Stimulated activated naive CD8-positive, alpha-beta T cell treated with anti-CD3 and anti-CD28 coated beads, Interleukin-15, Interleukin-2, amounts not matched to agents 100 ng/mL and 50 ng/mL, for 24 hours (primary cell): ENCODE measurements at regions not wholly inside any gene's neighbourhood (a gene's known extent, or its start where the extent isn't known, plus 50 kb on each side); places are given as distances from the start of the nearest gene placed in this dataset.
"Not testable (repeated sequence)": the region's sequence is repeated elsewhere in the genome, so short reads cannot be mapped to it uniquely, and the experiment has no call there.

Source experiments
- H3K27ac Mint-ChIP-seq: one replicate; pipeline ENCODE4 v1.8.0; 2021; ENCODE audit warnings: mild to moderate bottlenecking, mixed read lengths
- H3K27me3 Mint-ChIP-seq: one replicate; pipeline ENCODE4 v1.8.0; 2021; ENCODE audit warnings: mixed read lengths
- H3K36me3 Mint-ChIP-seq: one replicate; pipeline ENCODE4 v1.8.0; 2021; ENCODE audit warnings: low read depth, mixed read lengths
- H3K4me1 Mint-ChIP-seq: one replicate; pipeline ENCODE4 v1.8.0; 2021; ENCODE audit warnings: low read depth, mixed read lengths
- H3K4me3 Mint-ChIP-seq: one replicate; pipeline ENCODE4 v1.8.0; 2021; ENCODE audit warnings: mild to moderate bottlenecking, mixed read lengths
- H3K9me3 Mint-ChIP-seq: one replicate; pipeline ENCODE4 v1.8.0; 2021; ENCODE audit warnings: mixed read lengths

DNA sequence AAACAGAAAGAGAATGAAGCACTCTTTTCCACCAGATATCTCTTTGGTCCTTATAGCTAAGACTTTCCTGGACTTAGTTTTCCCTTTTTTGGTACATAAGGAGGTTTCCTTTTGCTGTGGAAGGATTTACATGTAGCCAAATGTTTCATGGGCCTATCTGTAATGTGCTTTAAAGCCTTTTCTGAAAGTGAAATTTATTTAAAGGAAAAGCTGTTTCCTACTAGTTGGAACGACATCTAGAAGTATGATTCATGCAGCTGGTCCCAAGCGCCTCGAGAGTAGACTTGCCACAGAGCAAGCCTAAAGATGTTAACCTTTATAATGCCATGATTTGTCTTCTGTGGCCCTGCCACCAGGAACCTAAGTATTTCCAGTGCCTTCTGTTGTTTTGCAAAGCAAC is 390.3 kb downstream of the DLEU7 start:
- no peaks in the 10 kb centered on the region for H3K27me3 Mint-ChIP-seq
- no peaks in the 10 kb centered on the region for H3K9me3 Mint-ChIP-seq
- H3K36me3 Mint-ChIP-seq: no peaks in the 10 kb centered on the region
- peaks cover 29% of the 10 kb centered on the region for H3K4me1 Mint-ChIP-seq
- H3K27ac Mint-ChIP-seq: no peak overlapping the region
- no peak overlapping the region for H3K4me3 Mint-ChIP-seq

DNA sequence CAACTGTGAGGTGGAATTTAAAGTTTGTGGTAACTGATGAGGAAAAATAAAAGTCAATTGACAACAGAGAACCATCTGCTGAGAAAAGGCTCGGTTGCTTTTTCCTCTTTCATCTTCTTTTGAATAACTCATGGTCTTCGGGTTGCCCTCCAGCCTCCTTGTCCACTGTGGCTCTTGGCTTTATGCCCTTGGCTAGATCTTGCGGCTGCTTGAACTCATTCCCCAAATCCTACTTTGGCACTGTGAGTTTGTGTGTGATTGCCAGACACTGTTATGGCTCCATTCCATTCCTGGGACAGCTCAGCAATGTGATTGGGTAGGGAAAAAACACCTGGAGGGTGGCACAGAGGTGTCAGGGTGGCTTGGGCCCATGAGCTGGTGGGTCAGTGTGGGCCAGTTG is 387.4 kb downstream of the DLEU7 start:
- Mint-ChIP-seq H3K27me3 (no peaks in the 10 kb centered on the region), H3K4me1 (peaks cover 11% of the 10 kb centered on the region), H3K4me3 (no peak overlapping the region), H3K9me3 (no peaks in the 10 kb centered on the region), H3K27ac (no peak overlapping the region), H3K36me3 (no peaks in the 10 kb centered on the region)

DNA sequence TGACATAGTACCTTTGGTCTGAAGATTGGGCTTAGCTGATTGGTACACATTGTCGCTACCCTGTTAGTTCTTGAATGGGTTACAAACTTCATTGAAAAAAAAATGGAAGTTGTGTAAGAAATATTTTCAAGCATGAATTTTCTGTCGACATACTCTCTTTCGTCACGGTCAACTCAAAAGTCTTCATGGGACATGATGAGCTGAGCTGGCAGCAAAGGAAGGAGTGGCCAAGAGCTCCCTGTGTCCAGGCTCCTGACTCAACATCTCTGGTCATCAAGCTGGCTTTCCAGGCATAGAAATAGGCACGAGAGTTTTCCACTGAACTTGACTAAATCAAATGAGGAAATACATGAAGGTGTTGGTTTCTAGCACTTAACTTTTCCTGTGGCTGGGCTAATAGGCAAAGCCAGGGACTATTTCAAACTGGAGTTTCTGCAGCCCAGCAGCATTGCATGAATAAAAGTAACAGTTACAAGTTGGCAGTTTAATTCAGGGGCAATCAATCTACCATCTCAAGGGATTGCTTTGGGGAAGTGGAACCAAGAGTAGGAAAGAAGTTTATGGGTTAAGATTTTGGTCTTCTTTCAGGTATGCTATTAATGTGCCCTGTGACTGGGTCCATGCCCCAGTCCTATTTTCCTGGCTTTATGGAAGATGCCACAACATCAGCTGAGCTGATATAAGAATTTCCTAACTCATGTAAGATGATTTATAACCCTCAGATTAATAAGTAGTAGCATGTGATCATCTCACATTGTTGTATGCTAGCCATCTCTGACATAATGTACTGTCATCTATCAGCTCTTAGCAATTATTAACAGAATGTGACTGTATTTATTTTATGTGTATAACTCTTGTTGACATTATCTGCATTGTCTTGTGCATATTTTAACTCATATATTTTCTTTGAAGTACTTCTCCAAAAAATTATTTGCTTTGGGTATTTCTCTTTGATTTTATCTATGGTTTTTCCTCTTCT is 385.8 kb downstream of the DLEU7 start:
- Mint-ChIP-seq H3K4me1 (peaks cover 6% of the 10 kb centered on the region), H3K4me3 (no peak overlapping the region)

DNA sequence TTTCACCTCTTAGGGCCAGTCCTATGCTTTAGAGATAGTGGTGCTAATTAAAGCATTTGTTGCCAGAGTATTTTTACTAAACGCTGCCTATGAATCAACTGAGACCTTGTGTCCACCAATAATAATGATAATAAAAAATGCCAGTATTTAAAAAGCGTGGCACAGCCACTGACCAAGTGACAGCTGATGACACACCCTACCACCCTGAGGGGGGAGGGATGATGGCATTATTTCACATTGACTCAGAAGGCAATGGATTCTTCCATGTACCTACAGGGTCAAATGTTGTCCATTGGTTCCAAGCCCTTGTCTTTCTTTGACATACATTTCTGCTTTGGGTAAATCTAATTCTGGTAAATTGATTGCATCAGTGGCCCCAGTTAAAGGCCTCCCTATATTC is 384.4 kb downstream of the DLEU7 start:
- no peak overlapping the region for H3K27ac Mint-ChIP-seq
- no peaks in the 10 kb centered on the region for H3K36me3 Mint-ChIP-seq
- no peaks in the 10 kb centered on the region for H3K4me1 Mint-ChIP-seq
- H3K27me3 Mint-ChIP-seq: no peaks in the 10 kb centered on the region
- no peaks in the 10 kb centered on the region for H3K9me3 Mint-ChIP-seq
- no peak overlapping the region for H3K4me3 Mint-ChIP-seq

More for the DNA sequence above, 385.8 kb downstream of the DLEU7 start:
- no peak overlapping the region for H3K27ac Mint-ChIP-seq
- H3K27me3 Mint-ChIP-seq: no peaks in the 10 kb centered on the region
- no peaks in the 10 kb centered on the region for H3K36me3 Mint-ChIP-seq
- no peaks in the 10 kb centered on the region for H3K9me3 Mint-ChIP-seq

DNA sequence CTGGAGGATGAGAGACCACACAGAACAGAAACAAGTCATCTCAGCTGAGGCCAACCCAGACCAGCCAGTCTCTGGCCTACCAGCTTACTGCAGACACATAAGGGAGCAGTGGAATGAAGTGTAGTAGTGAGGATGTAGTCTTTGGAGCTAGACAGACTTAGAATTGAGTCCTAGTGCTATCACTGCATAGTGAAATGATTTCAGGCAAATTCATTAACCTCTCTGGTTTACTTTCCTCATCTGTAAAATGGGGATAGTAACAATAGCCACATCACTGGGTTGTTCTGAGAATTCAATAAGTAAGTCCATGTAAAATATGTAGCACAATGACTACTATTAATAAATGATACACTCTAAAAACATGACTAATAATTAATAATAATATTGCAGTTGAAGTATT is 383.8 kb downstream of the DLEU7 start:
- H3K4me3 Mint-ChIP-seq: no peak overlapping the region
- H3K9me3 Mint-ChIP-seq: no peaks in the 10 kb centered on the region
- H3K27me3 Mint-ChIP-seq: no peaks in the 10 kb centered on the region
- H3K4me1 Mint-ChIP-seq: no peaks in the 10 kb centered on the region
- H3K27ac Mint-ChIP-seq: no peak overlapping the region
- no peaks in the 10 kb centered on the region for H3K36me3 Mint-ChIP-seq

DNA sequence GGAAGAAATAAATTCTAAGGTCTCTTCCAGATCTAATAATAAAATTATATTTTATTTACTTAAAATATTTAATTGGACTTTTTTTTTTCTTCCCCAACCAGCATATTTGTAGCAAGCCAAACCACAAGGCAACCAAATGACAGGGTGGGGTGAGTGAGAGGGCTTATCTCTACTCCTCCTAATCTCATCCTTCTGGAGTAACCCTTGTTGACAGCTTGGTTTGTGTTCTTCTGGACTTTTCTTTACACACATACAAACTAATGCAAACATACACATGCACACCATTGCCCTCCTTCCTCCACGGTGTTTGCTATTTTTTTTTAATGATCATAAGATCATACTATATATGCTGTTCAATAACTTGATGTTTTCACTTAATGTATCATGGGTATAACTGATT is 383.1 kb downstream of the DLEU7 start:
- Mint-ChIP-seq H3K27me3 (no peaks in the 10 kb centered on the region), H3K27ac (no peak overlapping the region), H3K9me3 (no peaks in the 10 kb centered on the region), H3K4me1 (no peaks in the 10 kb centered on the region), H3K4me3 (no peak overlapping the region), H3K36me3 (no peaks in the 10 kb centered on the region)

DNA sequence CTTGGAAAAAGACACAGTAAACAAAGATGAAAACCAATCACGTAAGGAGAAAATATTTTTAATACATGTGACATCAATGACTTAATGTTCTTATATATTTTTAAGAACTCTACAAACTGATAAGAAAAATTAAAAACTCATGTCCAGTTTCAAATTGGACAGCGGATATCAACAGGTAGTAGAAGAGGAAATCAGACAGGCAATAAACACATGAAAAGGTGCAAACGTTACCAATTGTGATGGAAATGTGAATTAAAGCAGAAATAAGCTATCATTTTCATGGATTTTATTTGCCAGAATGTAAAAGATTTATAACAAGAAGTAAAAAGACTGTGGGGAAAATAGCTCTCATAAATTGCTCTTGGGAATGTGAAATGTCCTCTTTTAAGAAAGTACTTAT is 382.3 kb downstream of the DLEU7 start:
- Mint-ChIP-seq H3K27me3 (no peaks in the 10 kb centered on the region), H3K36me3 (no peaks in the 10 kb centered on the region), H3K27ac (no peak overlapping the region), H3K9me3 (no peaks in the 10 kb centered on the region), H3K4me1 (no peaks in the 10 kb centered on the region), H3K4me3 (no peak overlapping the region)

DNA sequence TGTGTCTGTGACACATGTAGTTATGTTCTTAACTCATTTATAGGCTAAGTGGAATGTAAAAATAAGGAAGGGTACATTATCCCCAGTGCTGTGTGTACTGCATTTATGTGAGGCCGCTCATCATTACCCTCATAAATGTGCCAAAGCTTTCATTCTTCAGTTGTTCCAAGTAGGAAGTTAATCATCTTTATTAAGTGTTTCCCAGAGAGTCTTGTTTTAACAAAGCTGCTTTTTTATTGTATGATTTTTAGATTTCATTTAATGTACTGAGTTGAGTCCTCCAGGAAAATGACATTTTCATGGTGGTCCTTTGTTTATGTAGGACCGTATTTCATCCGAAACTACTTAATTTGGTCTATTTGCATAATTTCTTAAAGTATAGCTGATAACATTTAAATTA is 379.8 kb downstream of the DLEU7 start:
- no peaks in the 10 kb centered on the region for H3K9me3 Mint-ChIP-seq
- no peak overlapping the region for H3K27ac Mint-ChIP-seq
- peaks cover 3% of the 10 kb centered on the region for H3K27me3 Mint-ChIP-seq
- no peak overlapping the region for H3K4me3 Mint-ChIP-seq
- no peaks in the 10 kb centered on the region for H3K36me3 Mint-ChIP-seq
- no peaks in the 10 kb centered on the region for H3K4me1 Mint-ChIP-seq

DNA sequence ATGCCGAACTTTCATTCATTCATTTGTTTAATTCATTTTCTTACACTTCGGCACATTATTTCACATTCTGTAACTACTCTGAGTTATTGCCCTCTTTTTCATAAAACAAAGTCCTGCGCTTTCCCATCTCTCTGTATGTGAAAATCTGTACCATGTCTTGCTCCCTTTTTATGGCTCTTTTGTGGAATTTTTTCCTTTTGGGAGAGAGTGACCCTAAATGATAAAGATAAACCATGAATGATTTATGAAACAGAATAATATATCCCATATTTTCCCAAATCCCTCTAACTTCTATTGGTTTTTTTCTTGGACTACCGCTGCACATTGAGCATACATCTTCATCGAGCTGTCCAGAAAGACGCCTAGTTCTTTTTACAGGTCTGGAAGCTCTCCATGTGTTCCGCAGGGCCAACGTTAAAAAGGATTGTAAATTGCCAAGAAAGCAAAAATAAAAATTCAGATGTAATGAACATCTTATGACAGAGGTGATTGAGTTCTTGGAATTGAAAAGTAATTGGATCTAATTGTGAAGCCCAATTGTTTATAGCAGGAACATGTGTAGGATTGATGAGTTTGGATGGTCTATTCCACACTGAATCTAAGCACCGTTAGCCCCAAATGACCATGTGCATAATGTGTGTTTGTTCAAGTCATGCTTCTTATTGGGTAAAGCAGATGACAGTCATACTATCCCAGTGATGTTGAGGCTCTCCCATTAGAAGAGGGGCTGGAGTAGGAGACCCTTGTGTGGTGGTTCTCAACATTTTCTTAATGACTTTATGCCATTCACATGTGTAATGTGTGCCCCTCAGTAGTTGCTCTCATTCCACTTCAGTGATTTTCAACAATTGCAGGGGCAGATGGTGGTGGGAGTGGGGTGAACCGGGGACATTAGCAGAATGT is 378.9 kb downstream of the DLEU7 start:
- H3K27ac Mint-ChIP-seq: no peak overlapping the region
- H3K4me1 Mint-ChIP-seq: no peaks in the 10 kb centered on the region
- H3K9me3 Mint-ChIP-seq: no peaks in the 10 kb centered on the region
- H3K4me3 Mint-ChIP-seq: no peak overlapping the region
- peaks cover 9% of the 10 kb centered on the region for H3K27me3 Mint-ChIP-seq
- H3K36me3 Mint-ChIP-seq: no peaks in the 10 kb centered on the region

DNA sequence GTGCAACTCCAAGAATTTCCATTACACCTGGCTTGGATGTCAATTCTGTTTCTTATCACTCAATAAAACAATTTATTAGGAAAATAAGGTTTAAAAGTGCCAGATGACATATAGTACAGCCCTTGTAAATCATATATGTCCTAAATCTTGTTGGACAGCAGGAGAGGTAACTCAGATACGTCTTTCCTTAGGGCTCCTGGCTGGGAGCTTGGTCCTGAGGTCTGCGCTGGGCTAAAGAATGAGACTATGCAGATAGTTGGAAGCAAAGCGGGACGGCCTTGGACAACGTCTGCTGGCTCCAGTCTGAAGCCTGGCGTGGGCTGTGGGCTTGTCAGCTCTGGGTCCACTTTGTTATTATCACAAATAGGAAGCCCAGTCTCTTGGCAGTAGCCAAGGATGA is 377.0 kb downstream of the DLEU7 start:
- no peaks in the 10 kb centered on the region for H3K36me3 Mint-ChIP-seq
- H3K27ac Mint-ChIP-seq: no peak overlapping the region
- H3K9me3 Mint-ChIP-seq: no peaks in the 10 kb centered on the region
- no peak overlapping the region for H3K4me3 Mint-ChIP-seq
- H3K27me3 Mint-ChIP-seq: peaks cover 9% of the 10 kb centered on the region
- H3K4me1 Mint-ChIP-seq: no peaks in the 10 kb centered on the region

DNA sequence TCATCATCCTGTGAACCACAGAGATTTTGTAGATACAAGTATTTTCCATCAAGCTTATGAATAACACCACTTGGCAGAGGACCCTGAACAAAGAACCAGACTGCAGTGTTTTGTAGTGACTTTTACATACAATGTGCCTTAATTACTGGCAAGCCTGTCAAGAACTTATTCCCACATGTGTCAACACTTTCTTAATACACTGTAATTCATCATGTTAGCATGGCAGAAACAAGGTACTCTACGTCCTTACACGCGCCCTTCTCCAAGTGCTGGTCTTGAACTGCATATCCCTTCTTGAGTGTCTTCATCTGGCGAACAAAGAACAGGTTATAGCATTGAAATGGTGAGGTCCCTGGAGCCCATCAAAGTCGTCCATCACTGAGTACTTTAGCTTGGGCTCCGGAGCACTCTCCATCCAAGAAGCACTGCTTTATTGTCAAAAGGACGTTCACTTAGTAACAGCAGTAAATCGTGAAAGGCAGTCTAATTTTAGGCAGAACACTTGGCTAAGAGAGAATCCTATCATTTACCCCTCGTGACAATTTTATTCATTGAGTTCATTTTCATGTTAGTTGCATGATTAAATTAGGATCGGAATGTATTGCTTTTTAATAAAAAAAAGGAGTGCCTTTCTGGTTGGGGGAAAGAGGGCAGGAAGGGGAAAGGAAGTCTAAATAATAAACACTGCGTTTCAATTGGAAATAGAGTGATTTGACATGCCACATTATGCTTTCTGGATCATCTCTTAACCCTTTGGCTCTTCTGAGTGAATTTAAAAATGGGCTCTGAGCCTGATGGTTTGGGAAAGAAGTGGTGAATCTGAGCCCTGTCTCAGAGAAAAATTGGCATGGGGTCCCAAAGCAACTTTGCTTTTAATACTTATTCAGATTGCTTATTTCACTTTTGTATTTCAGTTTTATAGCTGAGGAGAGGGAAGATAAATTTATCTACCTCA is 376.1 kb downstream of the DLEU7 start:
- Mint-ChIP-seq H3K27me3 (peaks cover 9% of the 10 kb centered on the region), H3K27ac (no peak overlapping the region), H3K4me3 (no peak overlapping the region), H3K4me1 (no peaks in the 10 kb centered on the region), H3K9me3 (no peaks in the 10 kb centered on the region), H3K36me3 (no peaks in the 10 kb centered on the region)

DNA sequence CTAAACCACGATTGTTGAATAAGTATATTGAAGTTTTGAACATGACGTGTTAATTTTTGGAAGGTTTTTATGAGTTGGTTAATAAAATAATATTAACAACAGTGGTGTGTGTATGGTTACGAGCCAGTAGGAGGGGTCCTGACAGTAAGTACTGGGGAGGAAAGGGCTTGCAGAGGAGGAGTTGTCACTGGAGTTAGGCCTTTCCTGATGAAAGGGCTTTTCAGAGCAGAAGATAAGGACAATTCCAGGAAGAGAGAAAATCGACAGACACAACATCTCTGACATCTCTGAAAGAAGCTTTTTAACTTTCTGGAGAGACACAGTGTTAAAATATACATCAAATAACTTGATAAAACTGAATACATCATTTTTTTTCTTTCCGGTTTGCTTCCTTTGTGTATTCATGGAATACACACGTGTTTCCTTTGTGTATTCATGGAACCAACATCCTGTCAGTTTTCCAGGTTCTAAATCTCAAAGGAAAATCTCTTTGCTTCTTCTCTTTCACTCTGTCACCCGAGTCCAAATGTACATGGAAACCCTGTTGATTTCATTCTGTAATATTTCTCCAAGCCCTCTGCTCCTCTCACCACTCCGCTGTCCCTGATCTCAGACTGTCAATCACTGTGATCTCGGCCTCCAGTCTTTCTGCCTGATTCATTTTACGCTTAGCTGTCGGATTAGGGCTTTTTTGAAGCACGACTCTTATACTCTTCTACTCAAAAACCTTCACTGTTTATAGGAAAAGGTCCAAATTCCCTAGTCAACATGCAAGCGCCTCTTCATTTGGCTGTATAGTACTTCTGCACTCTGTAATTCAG is 374.4 kb downstream of the DLEU7 start:
- Mint-ChIP-seq H3K4me3 (no peak overlapping the region), H3K4me1 (no peaks in the 10 kb centered on the region), H3K9me3 (no peaks in the 10 kb centered on the region), H3K27me3 (peaks cover 11% of the 10 kb centered on the region), H3K27ac (no peak overlapping the region), H3K36me3 (no peaks in the 10 kb centered on the region)

DNA sequence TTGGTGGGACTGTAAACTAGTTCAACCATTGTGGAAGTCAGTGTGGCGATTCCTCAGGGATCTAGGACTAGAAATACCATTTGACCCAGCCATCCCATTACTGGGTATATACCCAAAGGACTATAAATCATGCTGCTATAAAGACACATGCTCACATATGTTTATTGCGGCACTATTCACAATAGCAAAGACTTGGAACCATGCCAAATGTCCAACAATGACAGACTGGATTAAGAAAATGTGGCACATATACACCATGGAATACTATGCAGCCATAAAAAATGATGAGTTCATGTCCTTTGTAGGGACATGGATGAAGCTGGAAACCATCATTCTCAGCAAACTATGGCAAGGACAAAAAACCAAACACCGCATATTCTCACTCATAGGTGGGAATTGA is 370.4 kb downstream of the DLEU7 start:
- peaks cover 11% of the 10 kb centered on the region for H3K27me3 Mint-ChIP-seq
- H3K4me1 Mint-ChIP-seq, H3K27ac Mint-ChIP-seq, H3K4me3 Mint-ChIP-seq, H3K9me3 Mint-ChIP-seq, H3K36me3 Mint-ChIP-seq: not testable (repeated sequence)
